Neural cell (in vitro differentiated cells): ENCODE measurements at regions not wholly inside any gene's neighbourhood (a gene's known extent, or its start where the extent isn't known, plus 50 kb on each side); places are given as distances from the start of the nearest gene placed in this dataset.

Experiments used
- H2AFZ ChIP-seq: fragments of 200-600, 300-800 bp; sonication (generic), shearing (Covaris generic); 2 replicates; pipeline ENCODE4 v1.6.0; 2014; ENCODE audit warnings: low read depth, mild to moderate bottlenecking, antibody characterized with exemption, low read length, moderate library complexity
- H3F3A ChIP-seq: fragments of 200-600 bp; shearing (Covaris generic); 2 replicates; pipeline ENCODE4 v1.6.1; 2016; ENCODE audit warnings: mild to moderate bottlenecking, moderate library complexity, mixed read lengths, antibody characterized with exemption, low read length; ENCODE audit not compliant: insufficient read depth, poor library complexity, severe bottlenecking
- H3K27ac ChIP-seq: fragments of 200-600, 300-800 bp; sonication (generic), shearing (Covaris generic); 2 replicates; pipeline ENCODE4 v1.5.1; 2014; ENCODE audit warnings: mild to moderate bottlenecking, low read length, moderate library complexity
- H3K27me3 ChIP-seq: fragments of 300-800, 200-600 bp; sonication (generic), shearing (Covaris generic); 2 replicates; pipeline ENCODE4 v1.6.0; 2014; ENCODE audit warnings: mild to moderate bottlenecking, low read depth, low read length, moderate library complexity; ENCODE audit not compliant: insufficient read depth
- H3K36me3 ChIP-seq: fragments of 300-800, 200-600 bp; sonication (generic), shearing (Covaris generic); 2 replicates; pipeline ENCODE4 v1.5.1; 2014; ENCODE audit warnings: mild to moderate bottlenecking, antibody characterized with exemption, low read length, moderate library complexity; ENCODE audit not compliant: insufficient read depth
- H3K4me2 ChIP-seq: fragments of 300-800, 200-600 bp; sonication (generic), shearing (Covaris generic); 2 replicates; pipeline ENCODE4 v1.6.0; 2014; ENCODE audit warnings: mild to moderate bottlenecking, low read length
- H3K4me3 ChIP-seq: fragments of 300-800, 200-600 bp; sonication (generic), shearing (Covaris generic); 2 replicates; pipeline ENCODE4 v1.5.1; 2014; ENCODE audit warnings: mild to moderate bottlenecking, low read length, moderate library complexity
- H3K79me2 ChIP-seq: fragments of 200-600 bp; shearing (Covaris generic); replicated peaks from 2 replicates; pipeline ENCODE4 v1.6.0; 2014; ENCODE audit warnings: mild to moderate bottlenecking, low read length, moderate library complexity; ENCODE audit not compliant: insufficient read depth
- H3K9ac ChIP-seq: fragments of 300-800, 200-600 bp; sonication (generic), shearing (Covaris generic); 2 replicates; pipeline ENCODE4 v1.6.1; 2016; ENCODE audit warnings: mild to moderate bottlenecking, low read length, mixed read lengths
- H3K9me2 ChIP-seq: fragments of 200-600 bp; shearing (Covaris generic); 2 replicates; pipeline ENCODE4 v1.6.1; 2016; ENCODE audit warnings: mild to moderate bottlenecking, low read length, mixed read lengths; ENCODE audit not compliant: insufficient read depth
- H3K9me3 ChIP-seq: fragments of 200-600, 300-800 bp; sonication (generic), shearing (Covaris generic); 2 replicates; pipeline ENCODE4 v1.6.1; 2016; ENCODE audit warnings: mild to moderate bottlenecking, mixed run types, low read length, moderate library complexity, mixed read lengths
- H4K20me1 ChIP-seq: fragments of 200-600 bp; shearing (Covaris generic); 2 replicates; pipeline ENCODE4 v1.6.1; 2016; ENCODE audit warnings: mild to moderate bottlenecking, mixed run types; ENCODE audit not compliant: insufficient read depth
- EP300 ChIP-seq: fragments of 450-650 bp; conservative IDR thresholded peaks from 2 replicates; pipeline ENCODE4 v1.6.1; 2014; ENCODE audit warnings: antibody characterized with exemption, mild to moderate bottlenecking, moderate library complexity; ENCODE audit not compliant: poor library complexity, severe bottlenecking
- EZH2 ChIP-seq: fragments of 200-600, 300-800 bp; shearing (Covaris generic), sonication (generic); IDR thresholded peaks from 2 replicates; pipeline ENCODE4 v1.6.1; 2014; ENCODE audit warnings: antibody characterized with exemption, low read length, borderline replicate concordance, mild to moderate bottlenecking; ENCODE audit not compliant: insufficient read depth, poor library complexity, severe bottlenecking
- MXI1 ChIP-seq: fragments of 450-650 bp; conservative IDR thresholded peaks from 2 replicates; pipeline ENCODE4 v1.6.1; 2014; ENCODE audit warnings: antibody characterized with exemption, mild to moderate bottlenecking; ENCODE audit not compliant: poor library complexity, severe bottlenecking
- POLR2AphosphoS5 ChIP-seq: IDR thresholded peaks from 2 replicates; pipeline ENCODE4 v1.6.1; 2012
- RAD21 ChIP-seq: fragments of 450-650 bp; conservative IDR thresholded peaks from 2 replicates; pipeline ENCODE4 v1.6.1; 2014; ENCODE audit warnings: antibody characterized with exemption, mild to moderate bottlenecking, moderate library complexity
- REST ChIP-seq: IDR thresholded peaks from 2 replicates; pipeline ENCODE4 v1.6.1; 2012; ENCODE audit warnings: borderline replicate concordance
- SMC3 ChIP-seq: fragments of 450-650 bp; conservative IDR thresholded peaks from 2 replicates; pipeline ENCODE4 v1.6.1; 2014; ENCODE audit warnings: antibody characterized with exemption, mild to moderate bottlenecking, moderate library complexity; ENCODE audit not compliant: poor library complexity
- TAF1 ChIP-seq: IDR thresholded peaks from 2 replicates; pipeline ENCODE4 v1.6.1; 2012; ENCODE audit warnings: low read depth
- TF ChIP-seq, protein P1 (sequence below): fragments of 450-650 bp; IDR thresholded peaks from 2 replicates; pipeline ENCODE4 v1.5.1; 2014; ENCODE audit warnings: antibody characterized with exemption, mild to moderate bottlenecking, moderate library complexity; ENCODE audit not compliant: poor library complexity, severe bottlenecking

DNA sequence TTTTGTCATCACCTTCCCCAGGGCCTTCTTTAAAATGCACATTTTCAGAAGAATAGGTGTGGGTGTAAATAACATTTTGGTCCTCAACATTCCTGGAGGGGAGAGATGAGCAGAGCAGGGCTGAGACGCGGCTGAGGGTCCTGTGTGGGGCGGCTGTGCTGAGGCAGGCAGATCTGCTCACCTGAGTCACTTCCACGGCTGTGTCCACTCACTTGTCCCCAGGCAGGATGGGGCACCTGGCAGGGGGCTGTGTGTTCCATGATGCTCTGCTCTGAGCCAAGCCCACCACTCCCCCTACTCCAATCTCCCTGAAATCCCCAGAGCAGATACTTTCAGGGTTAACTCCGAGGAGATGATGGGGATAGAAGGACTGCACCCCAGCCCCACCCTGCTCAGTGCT is 93.8 kb downstream of the GLRX3 start:
- TF ChIP-seq RAD21 = no peak
- TF ChIP-seq TAF1 = no peak
- no peak for TF ChIP-seq POLR2AphosphoS5
- no peak for TF ChIP-seq MXI1
- Histone ChIP-seq H3K4me2 (no peak overlapping the region), H3K9ac (no peak overlapping the region), H3K27me3 (no peaks in the 10 kb centered on the region), H3K4me3 (no peak overlapping the region), H3F3A (no peaks in the 10 kb centered on the region), H4K20me1 (no peaks in the 10 kb centered on the region), H3K9me2 (no peaks in the 10 kb centered on the region), H2AFZ (no peak overlapping the region), H3K9me3 (no peaks in the 10 kb centered on the region), H3K79me2 (no peaks in the 10 kb centered on the region), H3K27ac (no peak overlapping the region), H3K36me3 (no peaks in the 10 kb centered on the region)

- Histone ChIP-seq H2AFZ (no peak overlapping the region), H3K79me2 (no peaks in the 10 kb centered on the region), H3K36me3 (no peaks in the 10 kb centered on the region), H3F3A (no peaks in the 10 kb centered on the region), H3K9me2 (no peaks in the 10 kb centered on the region), H3K27me3 (no peaks in the 10 kb centered on the region), H3K4me2 (no peak overlapping the region), H3K9me3 (no peaks in the 10 kb centered on the region), H3K27ac (no peak overlapping the region), H4K20me1 (no peaks in the 10 kb centered on the region), H3K9ac (no peak overlapping the region), H3K4me3 (no peak overlapping the region)
- TF ChIP-seq RAD21 (no peak), MXI1 (no peak), SMC3 (no peak), EP300 (no peak), TAF1 (no peak), EZH2 (no peak), REST (no peak), POLR2AphosphoS5 (no peak)
- TF ChIP-seq, protein P1, sequence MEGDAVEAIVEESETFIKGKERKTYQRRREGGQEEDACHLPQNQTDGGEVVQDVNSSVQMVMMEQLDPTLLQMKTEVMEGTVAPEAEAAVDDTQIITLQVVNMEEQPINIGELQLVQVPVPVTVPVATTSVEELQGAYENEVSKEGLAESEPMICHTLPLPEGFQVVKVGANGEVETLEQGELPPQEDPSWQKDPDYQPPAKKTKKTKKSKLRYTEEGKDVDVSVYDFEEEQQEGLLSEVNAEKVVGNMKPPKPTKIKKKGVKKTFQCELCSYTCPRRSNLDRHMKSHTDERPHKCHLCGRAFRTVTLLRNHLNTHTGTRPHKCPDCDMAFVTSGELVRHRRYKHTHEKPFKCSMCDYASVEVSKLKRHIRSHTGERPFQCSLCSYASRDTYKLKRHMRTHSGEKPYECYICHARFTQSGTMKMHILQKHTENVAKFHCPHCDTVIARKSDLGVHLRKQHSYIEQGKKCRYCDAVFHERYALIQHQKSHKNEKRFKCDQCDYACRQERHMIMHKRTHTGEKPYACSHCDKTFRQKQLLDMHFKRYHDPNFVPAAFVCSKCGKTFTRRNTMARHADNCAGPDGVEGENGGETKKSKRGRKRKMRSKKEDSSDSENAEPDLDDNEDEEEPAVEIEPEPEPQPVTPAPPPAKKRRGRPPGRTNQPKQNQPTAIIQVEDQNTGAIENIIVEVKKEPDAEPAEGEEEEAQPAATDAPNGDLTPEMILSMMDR = no peak
Observed at GRCh38 chr10:130230611-130231010, 94.4 kb downstream of the GLRX3 start.

DNA sequence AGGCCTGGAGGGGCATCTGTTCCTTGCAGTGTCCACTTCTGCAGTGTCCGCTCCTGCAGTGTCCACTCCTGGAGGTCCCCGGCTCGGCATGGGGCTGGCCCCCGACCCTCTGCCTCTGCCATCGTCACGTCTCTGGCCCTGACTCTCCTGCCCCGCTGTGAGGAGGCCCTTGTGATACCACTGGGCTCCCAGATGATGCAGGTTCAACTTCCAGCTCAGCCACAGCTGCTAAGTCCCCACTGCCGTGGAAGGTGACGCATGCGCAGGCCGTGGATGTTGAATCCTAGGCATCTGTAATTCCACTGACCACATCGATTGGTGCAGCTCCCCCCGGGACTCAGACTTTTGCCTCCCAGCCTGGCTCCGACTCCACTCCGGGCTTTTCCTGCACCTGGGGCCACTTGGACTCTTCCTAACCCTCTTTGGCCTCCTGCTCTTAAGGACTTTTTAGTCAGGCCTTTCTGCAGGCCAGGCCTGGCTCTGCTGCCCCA is 95.1 kb downstream of the GLRX3 start:
- Histone ChIP-seq H3K79me2 (no peaks in the 10 kb centered on the region), H2AFZ (no peak overlapping the region), H3K4me2 (no peak overlapping the region), H3K36me3 (no peaks in the 10 kb centered on the region), H3K9me3 (no peaks in the 10 kb centered on the region), H3K9ac (no peak overlapping the region), H3K4me3 (no peak overlapping the region), H3K27ac (no peak overlapping the region), H3F3A (no peaks in the 10 kb centered on the region), H3K27me3 (no peaks in the 10 kb centered on the region), H3K9me2 (no peaks in the 10 kb centered on the region), H4K20me1 (no peaks in the 10 kb centered on the region)
- no peak for TF ChIP-seq POLR2AphosphoS5
- no peak for TF ChIP-seq TAF1
- TF ChIP-seq EP300 = no peak
- no peak for TF ChIP-seq MXI1
- no peak for TF ChIP-seq SMC3
- no peak for TF ChIP-seq RAD21
- TF ChIP-seq REST = no peak
- no peak for TF ChIP-seq EZH2
- TF ChIP-seq, protein P1 = no peak
